Stimulated activated CD4-positive, alpha-beta T cell treated with anti-CD3 and anti-CD28 coated beads, Interleukin-1b, Interleukin-23, amount 100 ng/mL, for 1 hour (primary cell): ENCODE measurements at regions not wholly inside any gene's neighbourhood (a gene's known extent, or its start where the extent isn't known, plus 50 kb on each side); places are given as distances from the start of the nearest gene placed in this dataset.

Experiments used
- DNase-seq, 2 donors: peaks; one replicate each; pipeline ENCODE4 v3.0.0-alpha.2; 2020; ENCODE audit warnings: low read depth in 2 of 2

DNA sequence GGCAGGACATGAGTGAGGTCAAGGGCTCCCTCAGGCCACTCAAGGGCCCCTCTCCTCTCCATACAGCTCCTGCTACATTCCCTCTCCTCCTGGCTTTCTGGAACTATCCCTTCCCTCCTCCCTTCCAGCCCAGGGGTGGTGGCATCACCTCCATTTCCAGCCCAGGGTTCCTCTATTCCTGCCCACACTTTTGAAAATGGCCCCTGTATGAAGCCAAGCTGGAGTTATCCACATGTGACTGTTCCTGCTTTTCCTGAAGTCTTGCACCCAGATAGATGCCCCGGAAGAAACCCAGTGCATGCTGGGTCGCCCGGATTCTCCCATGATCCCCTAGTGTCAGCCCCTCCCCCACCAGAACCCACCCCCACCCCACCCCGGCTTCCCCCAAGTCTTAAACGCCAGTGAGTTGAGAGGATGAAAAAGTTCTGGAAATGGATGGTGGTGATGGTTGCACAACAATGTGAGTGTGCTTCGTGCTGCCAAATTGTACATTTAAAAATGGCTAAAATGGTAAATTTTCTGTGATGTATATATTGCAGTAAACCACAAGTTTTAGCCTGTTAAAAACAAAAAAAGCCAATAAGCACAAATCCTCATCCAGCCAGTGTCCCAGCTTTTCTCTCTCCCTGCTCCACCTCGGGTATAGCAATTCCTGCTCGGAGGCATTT lies 136.9 kb downstream of the SCARB1 start:
- no peak for DNase-seq

DNA sequence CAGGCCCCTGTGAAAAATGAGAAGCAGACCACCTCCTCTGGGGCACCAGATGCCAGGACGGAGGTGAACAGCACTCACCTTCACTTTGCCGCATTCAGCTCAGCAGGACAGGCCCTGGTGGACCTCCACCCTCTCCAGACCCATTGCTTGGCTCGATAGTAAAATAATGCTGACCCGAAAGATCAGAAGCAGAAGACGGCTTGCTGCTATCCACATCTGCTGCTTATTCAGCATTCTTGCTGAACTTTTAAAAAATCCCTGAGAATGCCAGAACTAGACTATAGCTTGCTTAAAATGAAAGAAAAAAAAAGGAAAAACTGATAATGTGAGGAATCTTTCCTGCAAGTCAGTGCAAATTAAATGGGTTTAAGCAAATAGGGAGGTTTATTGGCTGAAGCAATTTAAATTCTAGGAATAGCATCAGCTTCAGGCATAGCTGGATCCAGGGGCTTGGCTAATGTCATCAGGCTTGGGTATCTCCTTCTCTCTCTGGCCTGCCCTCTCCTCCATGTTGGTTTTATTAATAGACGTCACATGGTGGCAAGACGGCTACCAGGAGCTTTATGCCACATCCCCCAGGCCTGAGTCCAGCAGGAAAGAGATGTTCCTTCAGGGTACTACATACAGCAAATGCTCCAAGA lies 137.9 kb downstream of the SCARB1 start:
- no peak for DNase-seq

DNA sequence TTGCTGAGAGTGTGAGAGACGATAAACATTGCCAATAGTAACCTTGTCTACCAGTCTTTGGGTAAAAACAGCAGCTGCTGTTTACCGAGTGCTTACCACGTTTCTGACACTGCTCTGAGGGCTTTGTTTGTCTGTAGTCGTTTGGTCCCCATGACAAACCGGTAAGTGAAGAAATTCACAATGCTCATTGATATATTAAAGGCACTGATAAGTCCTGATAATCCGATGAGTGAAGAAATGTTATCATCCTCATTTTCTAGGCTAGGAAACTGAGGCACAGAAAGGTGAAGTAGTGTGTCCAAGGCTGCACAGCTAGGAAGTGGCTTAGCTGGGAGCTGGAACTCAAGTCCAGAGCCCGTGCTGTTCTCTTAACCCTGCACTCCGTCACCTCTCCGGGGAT lies 138.6 kb downstream of the SCARB1 start:
- no peak for DNase-seq

DNA sequence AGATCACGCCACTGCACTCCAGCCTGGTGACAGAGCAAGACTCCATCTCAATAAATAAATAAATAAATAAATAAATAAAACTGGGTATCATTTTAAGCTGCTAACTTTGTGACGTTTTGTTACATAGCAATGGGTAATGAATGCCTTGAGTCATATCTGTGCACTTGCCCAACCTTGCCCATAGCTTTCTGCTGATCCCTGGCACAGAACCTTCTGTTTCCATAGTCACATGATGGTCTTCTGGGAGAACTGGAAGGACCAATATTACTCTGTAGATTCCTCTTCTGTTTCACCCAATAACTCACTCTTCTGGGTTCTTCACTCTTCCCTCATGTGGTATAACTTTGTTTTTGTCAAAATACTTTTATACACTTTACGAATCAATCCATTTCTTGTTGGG lies 140.8 kb downstream of the SCARB1 start:
- no peak for DNase-seq

DNA sequence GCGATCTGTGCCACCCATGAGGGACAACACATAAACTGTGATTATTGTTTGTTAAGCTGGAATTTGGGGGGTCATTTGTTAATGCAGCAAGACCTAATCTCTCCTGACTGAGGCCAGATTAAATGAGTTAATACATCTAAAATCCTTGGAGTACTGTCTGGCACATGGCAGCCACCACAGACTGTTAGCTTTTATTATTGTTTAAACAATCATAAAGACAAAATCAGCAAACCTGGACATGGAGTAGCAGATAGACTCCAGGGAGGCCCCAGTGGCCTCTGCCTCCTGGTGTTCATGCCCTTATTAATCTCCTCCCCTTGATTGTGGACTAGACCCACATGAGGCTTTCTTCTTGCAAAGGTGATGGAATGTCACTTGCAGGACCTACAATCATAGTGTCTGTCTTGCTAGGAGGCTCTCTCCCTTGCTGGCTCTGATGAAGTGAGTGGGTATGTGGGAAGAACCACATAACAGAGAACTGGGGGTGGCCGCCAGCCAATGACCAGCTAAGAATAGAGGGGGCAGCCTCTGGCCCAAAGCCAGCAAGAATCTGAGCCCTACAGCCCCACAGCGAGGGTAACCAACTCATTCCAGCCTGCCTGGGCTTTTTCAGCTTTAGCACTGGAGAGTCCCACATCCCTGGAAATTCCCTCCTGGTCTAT lies 142.0 kb downstream of the SCARB1 start:
- no peak for DNase-seq

DNA sequence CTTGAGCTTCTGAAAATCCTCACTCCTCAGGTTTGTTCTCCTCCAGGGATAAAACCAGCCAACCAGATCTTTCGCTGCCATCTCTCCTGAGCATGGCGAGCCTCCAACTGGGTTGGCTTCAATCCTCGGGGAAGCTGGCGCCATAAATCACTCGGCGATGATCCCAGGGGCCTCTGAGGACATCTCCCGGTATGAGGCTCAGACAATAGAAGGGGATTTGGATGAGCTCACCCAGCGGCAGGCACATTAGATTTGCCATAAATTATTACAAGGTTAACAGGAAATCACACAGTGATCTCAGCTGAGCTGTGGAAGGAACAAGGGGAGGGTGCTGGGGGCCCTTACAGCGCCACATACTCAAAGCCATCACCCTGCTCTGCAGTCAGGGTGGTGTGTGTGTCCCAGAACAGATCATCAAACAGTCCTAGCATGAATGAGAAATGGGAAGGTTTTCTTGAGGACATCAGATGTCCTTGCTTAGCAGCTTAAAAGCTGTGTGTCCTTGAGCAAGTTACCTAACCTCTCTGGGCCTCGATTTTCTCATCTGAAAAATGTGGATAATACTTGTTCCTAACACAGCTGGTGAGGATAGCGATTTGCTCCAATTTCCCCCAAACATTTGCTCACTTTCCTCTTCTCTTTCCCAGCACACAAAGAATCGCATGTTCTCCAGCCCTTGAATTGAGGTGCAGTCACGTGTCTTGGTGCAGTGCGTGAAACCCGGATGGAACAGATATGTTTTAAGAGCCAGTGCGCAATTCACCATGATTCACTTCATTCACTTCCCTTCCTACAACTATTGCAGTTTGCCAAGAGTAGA lies 142.8 kb downstream of the SCARB1 start:
- no peak for DNase-seq

DNA sequence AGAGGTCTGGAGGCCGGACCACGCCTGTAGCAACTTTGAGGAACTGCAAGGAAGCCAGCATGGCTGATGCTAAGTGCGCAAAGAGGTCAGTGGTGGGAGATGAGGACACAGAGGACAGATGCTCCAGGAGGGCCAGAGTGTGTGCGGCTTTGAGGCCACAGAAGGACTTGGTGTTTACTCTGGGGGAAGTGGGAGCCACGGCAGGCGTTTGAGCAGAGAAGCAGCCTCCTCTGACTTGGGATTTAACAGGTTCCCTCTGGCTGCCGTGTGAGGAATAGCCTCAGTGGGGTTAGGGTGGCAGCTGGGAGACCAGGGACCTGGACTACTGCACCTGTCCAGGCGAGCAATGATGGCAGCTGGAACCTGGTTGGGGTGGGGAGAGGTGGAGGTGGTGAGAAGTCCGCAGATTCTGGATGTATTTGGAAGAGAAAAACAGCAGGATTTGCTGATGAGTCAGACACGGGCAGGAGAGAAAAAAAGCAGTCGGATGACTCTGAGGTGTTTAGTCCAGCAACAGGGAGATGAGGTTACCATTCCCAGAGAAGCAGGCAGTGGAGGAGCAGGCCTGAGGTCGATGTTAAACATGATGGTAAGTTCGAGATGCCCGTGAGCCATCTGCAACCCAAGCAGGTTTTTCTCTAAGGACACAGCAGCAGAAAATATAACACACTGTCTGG lies 143.5 kb downstream of the SCARB1 start:
- DNase-seq: no peak

DNA sequence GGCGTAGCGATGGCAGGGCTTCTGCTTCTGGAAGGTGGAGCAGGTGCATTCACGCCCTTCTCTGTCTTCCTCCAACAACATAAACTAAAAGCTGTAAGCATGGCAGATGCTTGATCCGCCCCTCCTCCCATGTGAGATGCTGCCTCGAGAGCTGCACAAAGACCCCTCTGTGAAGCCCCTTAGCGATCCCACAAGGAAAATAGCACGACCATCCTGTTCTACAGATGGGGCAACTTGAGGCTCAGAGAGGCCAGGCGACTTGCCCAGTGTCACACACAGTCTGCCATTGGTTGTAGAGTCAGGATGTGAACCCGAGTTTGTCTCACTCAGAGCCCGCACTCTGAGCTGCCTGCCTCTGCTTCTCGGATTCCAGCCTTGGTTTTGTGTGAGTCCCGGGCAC lies 144.4 kb downstream of the SCARB1 start:
- no peak for DNase-seq

DNA sequence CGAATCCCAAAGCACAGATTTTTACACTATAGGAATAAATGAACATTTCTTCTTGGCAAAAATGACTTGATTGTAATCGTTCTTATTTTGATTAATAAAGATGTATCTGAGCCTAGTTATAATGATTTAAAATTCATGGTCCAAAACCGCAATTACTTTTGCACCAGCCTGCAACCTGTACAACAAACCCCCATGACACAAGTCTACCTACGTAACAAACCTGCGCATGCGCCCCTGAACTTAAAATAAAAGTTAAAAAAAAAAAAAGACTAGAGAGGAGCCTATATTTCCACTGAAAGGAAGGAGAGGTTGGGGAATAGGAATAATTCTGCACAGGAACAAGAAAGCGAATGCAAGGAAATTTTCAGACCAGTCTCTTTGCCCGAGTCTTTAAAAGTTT lies 145.2 kb downstream of the SCARB1 start:
- no peak for DNase-seq

DNA sequence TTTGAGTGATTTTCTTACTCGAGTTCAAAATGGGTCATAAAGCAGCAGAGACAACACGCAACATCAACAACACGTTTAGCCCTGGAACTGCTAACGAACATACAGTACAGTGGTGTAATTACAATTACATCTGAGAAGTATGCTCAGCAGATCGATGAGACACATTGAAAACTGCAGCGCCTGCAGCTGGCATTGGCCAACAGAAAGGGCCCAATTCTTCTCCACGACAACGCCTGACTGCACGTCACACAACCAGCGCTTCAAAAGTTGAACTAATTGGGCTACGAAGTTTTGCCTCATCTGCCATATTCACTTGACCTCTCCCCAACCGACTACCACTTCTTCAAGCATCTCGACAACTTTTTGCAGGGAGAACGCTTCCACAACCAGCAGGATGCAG lies 145.6 kb downstream of the SCARB1 start:
- no peak for DNase-seq

DNA sequence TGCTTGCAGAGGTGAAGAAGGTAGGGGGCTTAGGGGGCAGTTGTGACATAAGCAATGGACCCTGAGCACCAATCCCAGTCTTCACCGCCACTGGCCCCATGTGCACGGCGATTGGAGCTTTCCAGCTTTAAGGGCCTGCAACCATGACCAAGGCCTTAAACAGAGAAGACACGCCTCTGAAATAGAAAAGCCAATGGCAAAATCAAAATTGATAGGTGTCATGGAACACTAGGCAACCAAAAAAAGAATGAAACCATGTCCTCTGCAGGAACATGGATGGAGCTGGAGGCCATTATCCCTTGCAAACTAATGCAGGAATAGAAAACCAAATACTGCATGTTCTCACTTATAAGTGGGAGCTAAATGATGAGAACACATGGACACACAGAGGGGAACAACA lies 146.3 kb downstream of the SCARB1 start:
- no peak for DNase-seq

DNA sequence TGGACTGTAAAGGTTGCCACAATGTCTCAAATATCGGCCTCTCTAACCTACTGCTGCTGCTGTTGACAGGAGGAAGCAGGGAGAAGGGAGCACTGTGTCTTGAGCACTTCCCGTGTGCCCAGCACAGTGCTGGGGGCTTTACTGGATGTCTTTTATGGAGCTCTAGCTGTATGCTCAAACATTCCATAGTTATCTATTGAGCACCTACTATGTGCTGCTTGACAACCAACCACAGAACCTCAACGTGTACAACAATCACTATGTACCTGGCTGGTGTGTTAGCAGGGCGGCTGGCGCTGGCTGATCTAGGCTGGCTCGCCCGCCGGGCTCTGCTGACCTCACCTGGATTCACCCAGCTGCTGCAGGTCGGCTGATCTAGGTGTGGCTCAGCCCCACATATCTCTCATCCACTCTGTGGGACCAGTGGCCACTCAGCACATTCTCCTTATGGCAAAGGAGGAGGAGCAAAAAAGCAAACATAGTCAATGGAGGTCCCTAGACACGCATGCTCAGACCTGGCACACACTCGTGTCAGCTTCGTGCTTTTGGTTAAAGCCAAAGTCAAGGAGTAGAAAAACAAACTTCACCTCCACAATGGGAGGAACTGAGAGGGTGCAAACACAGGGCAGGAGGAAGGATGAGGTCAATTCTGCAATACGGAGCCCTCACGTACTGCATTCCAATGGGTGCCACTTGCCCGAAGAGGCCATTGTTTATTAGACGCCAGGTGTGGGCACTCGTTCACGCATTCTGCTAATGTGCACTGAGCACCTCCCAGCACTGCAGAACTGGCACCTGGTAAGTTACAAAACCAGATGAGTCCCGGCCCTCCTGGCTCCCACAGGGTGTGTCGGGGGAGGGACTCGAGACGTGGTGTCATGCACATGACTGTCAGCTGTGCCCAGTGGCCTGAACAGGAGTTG lies 147.2 kb downstream of the SCARB1 start:
- no peak for DNase-seq

DNA sequence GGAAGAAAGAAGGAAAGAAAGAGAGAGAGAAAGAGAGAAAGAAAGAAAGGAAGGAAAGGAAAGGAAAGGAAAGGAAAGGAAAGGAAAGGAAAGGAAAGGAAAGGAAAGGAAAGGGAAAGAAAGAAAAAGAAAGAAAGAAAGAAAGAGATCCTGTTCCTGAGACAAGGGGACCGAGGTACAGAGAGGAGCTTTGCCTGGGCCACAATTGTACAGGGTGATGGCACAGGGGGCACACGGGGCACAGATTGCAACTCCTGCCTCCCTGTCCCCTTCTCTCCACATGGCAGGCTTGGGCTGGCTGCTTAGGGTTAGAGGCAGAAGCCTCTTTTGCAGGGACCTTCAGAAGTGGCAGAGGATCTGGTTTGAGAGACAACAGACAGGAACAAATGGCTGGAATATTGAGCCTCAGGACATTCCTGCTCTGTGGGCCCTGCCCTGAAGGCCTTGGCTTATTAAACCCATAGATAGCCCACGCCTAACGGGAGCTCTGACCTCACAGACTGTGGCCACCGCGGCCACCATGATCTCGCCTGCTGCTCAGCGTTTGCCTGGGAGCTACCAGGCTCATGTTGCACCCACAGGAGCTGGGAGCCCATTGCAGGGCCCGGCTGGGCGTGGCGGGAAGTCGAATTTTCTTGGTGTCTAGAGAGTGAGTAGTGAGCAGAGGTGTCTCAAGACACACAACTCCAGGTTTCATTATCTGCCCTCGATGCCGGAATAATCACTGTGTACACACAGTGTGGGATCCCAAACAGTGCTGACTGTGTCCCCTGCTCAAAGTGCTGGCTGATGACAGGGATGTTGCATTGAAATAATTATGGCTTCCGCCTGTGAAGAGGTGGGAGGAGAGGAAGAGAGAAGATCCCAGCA lies 147.9 kb upstream of the NCOR2 start:
- DNase-seq: no peak

DNA sequence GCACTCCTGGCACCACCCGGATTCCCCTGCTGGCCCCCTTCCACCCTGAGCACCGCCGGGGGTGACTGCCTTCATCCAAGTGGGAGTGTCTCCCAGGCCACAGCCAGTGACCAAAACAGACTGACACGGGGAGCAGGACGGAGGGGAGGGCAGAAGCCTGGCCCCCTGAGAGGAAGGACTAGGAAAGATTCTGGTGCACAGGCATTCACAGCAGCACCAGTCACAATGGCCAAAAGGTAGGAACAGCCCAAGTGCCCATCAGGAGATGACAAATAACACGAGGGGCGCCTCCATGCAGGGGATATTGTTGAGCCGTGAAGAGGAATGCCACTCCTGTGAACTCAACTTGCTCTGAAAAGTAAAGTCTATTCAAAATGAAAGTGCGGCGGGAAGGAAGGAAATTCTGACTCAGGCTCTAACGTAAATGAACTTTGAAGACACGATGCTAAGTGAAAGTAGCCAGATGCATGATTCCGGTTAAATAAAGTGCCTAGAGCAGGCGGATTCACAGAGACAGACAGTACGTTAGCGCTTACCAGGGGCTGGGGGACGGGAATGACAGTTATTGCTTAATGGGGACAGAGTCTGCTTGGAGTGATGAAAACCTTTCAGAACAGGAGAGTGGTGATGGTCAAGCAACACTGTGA lies 146.1 kb upstream of the NCOR2 start:
- DNase-seq: peak; percentile 24 to 28

DNA sequence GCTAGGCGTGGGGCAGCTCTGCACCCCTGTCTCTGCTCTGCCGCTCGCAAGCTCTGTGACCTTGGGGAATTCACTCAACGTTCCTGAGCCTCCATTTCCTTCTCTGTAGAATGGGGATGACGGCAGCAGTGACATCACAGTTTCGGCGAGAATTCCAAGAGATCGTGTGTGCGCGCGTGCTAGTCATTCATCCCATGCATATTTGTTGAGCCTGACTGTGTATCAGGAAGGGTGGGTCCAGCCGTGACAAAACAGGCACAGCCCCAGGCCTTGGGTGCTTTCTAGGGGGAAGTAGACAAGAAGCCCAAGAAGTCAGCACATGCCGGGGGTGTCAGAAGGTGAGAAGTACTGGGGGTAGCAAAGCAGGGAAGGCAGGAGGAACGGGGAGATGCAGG lies 145.6 kb upstream of the NCOR2 start:
- no peak for DNase-seq

DNA sequence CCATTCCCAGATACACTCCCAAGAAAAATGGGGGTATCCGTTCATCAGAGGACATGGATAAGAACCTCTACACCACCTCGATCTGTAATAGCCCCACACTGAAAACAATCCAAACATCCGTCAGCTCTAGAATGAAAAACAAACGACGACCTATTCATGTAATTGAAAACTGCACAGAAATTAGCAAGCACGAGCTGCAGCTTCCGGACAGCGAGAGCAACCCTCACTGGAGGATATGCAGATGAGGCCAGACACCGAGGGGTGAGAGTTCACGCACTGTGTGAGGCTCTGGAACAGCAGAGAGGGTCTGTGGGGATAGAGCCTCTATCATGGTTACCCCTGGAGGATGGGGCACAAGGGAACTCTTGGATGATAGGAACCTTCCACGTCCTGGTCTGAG lies 143.9 kb upstream of the NCOR2 start:
- no peak for DNase-seq

DNA sequence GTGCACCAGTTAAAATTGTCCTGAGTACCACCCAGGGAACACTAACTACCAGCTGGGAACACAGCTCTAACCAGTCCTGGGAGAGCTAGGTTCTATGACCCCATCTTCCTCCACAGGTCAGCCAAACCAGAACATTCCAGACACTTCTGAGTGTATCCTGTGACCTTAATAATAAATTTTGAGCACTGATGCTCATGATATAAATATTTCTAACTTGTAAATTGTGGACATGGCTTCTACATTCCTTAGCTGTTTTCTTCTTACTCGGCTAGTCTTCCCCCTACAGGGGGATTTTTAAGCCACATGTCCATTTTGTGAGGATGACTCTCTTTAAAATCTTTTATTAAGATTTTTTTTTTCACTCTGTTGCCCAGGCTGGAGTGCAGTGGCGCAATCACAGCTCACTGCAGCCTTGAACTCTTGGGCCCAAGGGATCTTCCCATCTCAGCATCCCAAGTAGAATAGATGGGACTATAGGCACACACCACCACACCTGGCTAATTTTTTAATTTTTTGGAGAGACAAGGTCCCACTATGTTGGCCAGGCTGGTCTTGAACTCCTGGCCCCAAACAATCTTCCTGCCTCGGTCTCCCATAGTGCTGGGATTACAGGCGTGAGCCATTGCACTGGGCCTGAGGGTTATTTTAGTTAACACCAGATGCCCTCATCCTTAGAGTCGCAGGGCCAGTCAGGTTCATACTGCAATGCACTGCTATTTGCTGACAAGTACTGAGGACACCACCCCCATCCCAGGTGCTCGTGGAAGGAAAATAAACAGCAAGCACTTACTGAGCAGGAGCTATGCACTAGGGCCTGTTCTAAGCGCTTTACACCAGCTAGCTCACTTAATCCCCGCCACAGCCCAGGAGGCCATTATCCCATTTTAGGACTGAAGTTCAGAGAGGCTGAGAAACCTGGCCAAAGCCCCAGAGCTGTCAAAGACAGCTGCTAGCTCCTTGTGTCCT lies 142.6 kb upstream of the NCOR2 start:
- DNase-seq: no peak

DNA sequence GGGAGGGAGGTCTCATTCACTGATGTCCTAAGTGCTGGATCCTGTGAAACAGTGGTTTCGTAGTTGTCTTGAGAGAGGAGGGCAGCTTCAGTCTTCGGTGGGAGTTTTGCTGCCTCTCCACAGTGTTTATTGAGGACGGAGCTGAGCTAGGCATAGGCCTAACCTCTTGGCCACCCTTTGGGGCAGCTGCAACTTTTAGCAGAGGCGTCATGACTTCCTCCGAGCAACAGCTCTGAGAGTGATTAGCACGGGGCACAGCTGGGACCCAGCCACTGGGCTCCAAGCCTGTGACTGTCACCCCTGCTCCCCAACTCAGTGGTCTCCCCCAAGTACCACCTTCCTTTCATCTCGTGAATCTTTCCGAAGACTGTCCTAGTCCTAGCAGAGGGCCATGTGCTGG lies 139.9 kb upstream of the NCOR2 start:
- DNase-seq: no peak
